Stomach (tissue), 8 donors: ENCODE measurements at regions not wholly inside any gene's neighbourhood (a gene's known extent, or its start where the extent isn't known, plus 50 kb on each side); places are given as distances from the start of the nearest gene placed in this dataset.

Experiments
- DNase-seq, 2 donors: peaks; one replicate each; pipeline versions ENCODE4 v3.0.0 to v3.0.0-alpha.2; 2013 to 2019
- H3K27ac ChIP-seq, 5 donors: fragments of 200-600 bp in 4 of 5; sonication (generic) in 4 of 5; one replicate each; pipeline ENCODE4 v1.5.1; 2013 to 2019; ENCODE audit warnings: mild to moderate bottlenecking in 1 of 5, moderate library complexity in 1 of 5
- H3K27me3 ChIP-seq, 3 donors: fragments of 200-600 bp; sonication (generic); one replicate each; pipeline ENCODE4 v1.5.1; 2017 to 2019; ENCODE audit warnings: mixed run types in 1 of 3
- H3K36me3 ChIP-seq, 4 donors: fragments of 200-600 bp; sonication (generic); 1 replicate in 3 of 4; 2 replicates in 1 of 4; pipeline ENCODE4 v1.5.1; 2016 to 2019
- H3K4me1 ChIP-seq, 4 donors: fragments of 200-600 bp; sonication (generic); one replicate each; pipeline ENCODE4 v1.5.1; 2016 to 2019
- H3K4me3 ChIP-seq, 4 donors: fragments of 200-600 bp; sonication (generic) in 3 of 4; one replicate each; pipeline ENCODE4 v1.5.1; 2016 to 2019; ENCODE audit warnings: mild to moderate bottlenecking in 1 of 4
- H3K9me3 ChIP-seq, 4 donors: fragments of 200-600 bp; sonication (generic); one replicate each; pipeline ENCODE4 v1.5.1; 2016 to 2019
- CTCF ChIP-seq, 7 experiments: fragments of 450-650 bp in 4 of 7; fragments of 200-600 bp in 3 of 7; sonication (generic) in 3 of 7; IDR thresholded peaks; one replicate each; pipeline ENCODE4 v1.5.1; 2016 to 2019; ENCODE audit warnings: antibody characterized with exemption in 7 of 7, control low read depth in 2 of 7, mild to moderate bottlenecking in 1 of 7
- EP300 ChIP-seq: sonication (generic); formaldehyde crosslinking; IDR thresholded peaks from one replicate; pipeline ENCODE4 v1.6.1; 2017; ENCODE audit warnings: antibody characterized with exemption
- POLR2A ChIP-seq, 4 donors: fragments of 450-650 bp; IDR thresholded peaks; one replicate each; pipeline ENCODE4 v1.6.1; 2016; ENCODE audit warnings: antibody characterized with exemption in 4 of 4, control low read depth in 2 of 4, mild to moderate bottlenecking in 1 of 4, moderate library complexity in 1 of 4
- POLR2AphosphoS5 ChIP-seq, 3 donors: sonication (generic); formaldehyde crosslinking; IDR thresholded peaks; one replicate each; pipeline ENCODE4 v1.6.1; 2016; ENCODE audit warnings: antibody characterized with exemption in 3 of 3
- WGBS, 5 donors: extraction: QIAGEN DNeasy Blood & Tissue Kit in 3 of 5; methylation state at CpG; one replicate each; pipeline versions ENCODE4 v1.1.5 to v1.1.7; 2013 to 2018; 5-methylcytosine and 5-hydroxymethylcytosine counted together
- intact Hi-C: fragments of 100-400 bp; cut with DNase I; formaldehyde crosslinking; loops from one replicate; pipeline ENCODE4 v1.15.1; 2023; ENCODE audit warnings: low total_unique reads
- donor health status: healthy with polysubstance abuse.
- donor health status: Bipolar disorder and iron deficiency.
- donor health status: healthy.

GRCh38 chr4:156656896-156657295 lies 314.7 kb downstream of the PDGFC start:
- intact Hi-C loops = no loop called here

GRCh38 chr4:156654410-156654809 lies 317.2 kb downstream of the PDGFC start:
- intact Hi-C loops = no loop called here
- WGBS, 5 donors = 79 to 87% (median 85%) methylated on average over 5 of the region's 5 CpGs

More at GRCh38 chr4:156656896-156657295, 314.7 kb downstream of the PDGFC start:
- Histone ChIP-seq H3K36me3 (no peaks in the 10 kb centered on the region), H3K4me1 (no peaks in the 10 kb centered on the region), H3K27me3 (no peaks in the 10 kb centered on the region), H3K9me3 (no peaks in the 10 kb centered on the region), H3K27ac (no peak overlapping the region), H3K4me3 (no peak overlapping the region)
- no peak for TF ChIP-seq CTCF (IDR thresholded peaks at IDR 0.05)
- no peak for TF ChIP-seq POLR2A (IDR thresholded peaks at IDR 0.05)
- no peak for TF ChIP-seq EP300
- no peak for TF ChIP-seq POLR2AphosphoS5 (IDR thresholded peaks at IDR 0.05)
- WGBS, 5 donors = 59 to 77% (median 67%) methylated on average over 2 of the region's 2 CpGs
- DNase-seq = no peak

GRCh38 chr4:156643826-156644225 lies 327.8 kb downstream of the PDGFC start:
- H3K27me3 ChIP-seq = no peaks in the 10 kb centered on the region
- H3K9me3 ChIP-seq = no peaks in the 10 kb centered on the region
- DNase-seq = no peak
- no peak overlapping the region for H3K27ac ChIP-seq
- H3K4me1 ChIP-seq = no peaks in the 10 kb centered on the region
- H3K36me3 ChIP-seq = no peaks in the 10 kb centered on the region
- H3K4me3 ChIP-seq = no peak overlapping the region
- intact Hi-C loops = no loop called here
- TF ChIP-seq POLR2AphosphoS5 (IDR thresholded peaks at IDR 0.05) (no peak), EP300 (no peak), CTCF (IDR thresholded peaks at IDR 0.05) (no peak), POLR2A (IDR thresholded peaks at IDR 0.05) (no peak)

More at GRCh38 chr4:156654410-156654809, 317.2 kb downstream of the PDGFC start:
- no peak for DNase-seq
- H3K4me3 ChIP-seq = no peak overlapping the region
- H3K9me3 ChIP-seq = peaks cover 0 to 11% (median 0%) of the 10 kb centered on the region in 4 donors
- TF ChIP-seq POLR2A (IDR thresholded peaks at IDR 0.05) (no peak), POLR2AphosphoS5 (IDR thresholded peaks at IDR 0.05) (no peak), CTCF (IDR thresholded peaks at IDR 0.05) (no peak), EP300 (no peak)
- no peaks in the 10 kb centered on the region for H3K27me3 ChIP-seq
- H3K36me3 ChIP-seq = no peaks in the 10 kb centered on the region
- H3K27ac ChIP-seq = no peak overlapping the region
- H3K4me1 ChIP-seq = no peaks in the 10 kb centered on the region

GRCh38 chr4:156642161-156642560 lies 329.4 kb downstream of the PDGFC start:
- Histone ChIP-seq H3K4me3 (no peak overlapping the region), H3K9me3 (no peaks in the 10 kb centered on the region), H3K4me1 (no peaks in the 10 kb centered on the region), H3K36me3 (no peaks in the 10 kb centered on the region), H3K27ac (no peak overlapping the region), H3K27me3 (no peaks in the 10 kb centered on the region)
- no peak for TF ChIP-seq EP300
- TF ChIP-seq POLR2A (IDR thresholded peaks at IDR 0.05) = no peak
- TF ChIP-seq POLR2AphosphoS5 (IDR thresholded peaks at IDR 0.05) = no peak
- TF ChIP-seq CTCF (IDR thresholded peaks at IDR 0.05) = no peak
- 75 to 87% (median 83%) methylated on average over 2 to 3 of the region's 3 CpGs for WGBS, 5 donors
- intact Hi-C loops = no loop called here
- DNase-seq = no peak
